ENCODE measurements at regions not wholly inside any gene's neighbourhood (a gene's known extent, or its start where the extent isn't known, plus 50 kb on each side); places are given as distances from the start of the nearest gene placed in this dataset.

DNA sequence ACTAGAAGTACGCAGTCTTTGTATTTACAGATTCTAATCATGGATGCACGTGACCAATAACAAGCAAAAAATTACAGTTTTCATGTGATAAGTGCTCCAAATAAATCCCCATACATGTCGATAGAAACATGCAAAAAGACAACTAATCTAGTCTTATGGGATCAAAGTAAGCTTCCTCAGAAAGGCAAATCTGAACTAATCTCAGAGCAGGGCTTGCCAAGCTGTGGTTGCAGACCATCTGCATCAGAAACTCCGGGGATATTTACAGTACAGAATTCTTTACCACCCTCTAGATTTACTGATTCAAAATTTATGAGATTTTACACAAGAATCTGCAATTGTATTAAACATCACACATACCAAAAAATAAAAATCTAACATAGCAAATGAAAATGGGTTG lies 1435.5 kb downstream of the MRPL39 start:
- H3K4me1 Mint-ChIP-seq: no peaks in the 10 kb centered on the region
- H3K36me3 Mint-ChIP-seq: no peaks in the 10 kb centered on the region
- H3K27me3 Mint-ChIP-seq (ENCODE audit: low read depth): no peaks in the 10 kb centered on the region
- H3K4me3 Mint-ChIP-seq: no peak overlapping the region
- TF ChIP-seq, protein P1, sequence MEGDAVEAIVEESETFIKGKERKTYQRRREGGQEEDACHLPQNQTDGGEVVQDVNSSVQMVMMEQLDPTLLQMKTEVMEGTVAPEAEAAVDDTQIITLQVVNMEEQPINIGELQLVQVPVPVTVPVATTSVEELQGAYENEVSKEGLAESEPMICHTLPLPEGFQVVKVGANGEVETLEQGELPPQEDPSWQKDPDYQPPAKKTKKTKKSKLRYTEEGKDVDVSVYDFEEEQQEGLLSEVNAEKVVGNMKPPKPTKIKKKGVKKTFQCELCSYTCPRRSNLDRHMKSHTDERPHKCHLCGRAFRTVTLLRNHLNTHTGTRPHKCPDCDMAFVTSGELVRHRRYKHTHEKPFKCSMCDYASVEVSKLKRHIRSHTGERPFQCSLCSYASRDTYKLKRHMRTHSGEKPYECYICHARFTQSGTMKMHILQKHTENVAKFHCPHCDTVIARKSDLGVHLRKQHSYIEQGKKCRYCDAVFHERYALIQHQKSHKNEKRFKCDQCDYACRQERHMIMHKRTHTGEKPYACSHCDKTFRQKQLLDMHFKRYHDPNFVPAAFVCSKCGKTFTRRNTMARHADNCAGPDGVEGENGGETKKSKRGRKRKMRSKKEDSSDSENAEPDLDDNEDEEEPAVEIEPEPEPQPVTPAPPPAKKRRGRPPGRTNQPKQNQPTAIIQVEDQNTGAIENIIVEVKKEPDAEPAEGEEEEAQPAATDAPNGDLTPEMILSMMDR (IDR thresholded peaks at IDR 0.05; ENCODE audit: unreplicated experiment): no peak
- no peak overlapping the region for H3K27ac Mint-ChIP-seq
- H3K9me3 Mint-ChIP-seq: peaks cover 46% of the 10 kb centered on the region
- DNase-seq (ENCODE audit: low spot score in 2 of 2, unreplicated experiment in 2 of 2): no peak

DNA sequence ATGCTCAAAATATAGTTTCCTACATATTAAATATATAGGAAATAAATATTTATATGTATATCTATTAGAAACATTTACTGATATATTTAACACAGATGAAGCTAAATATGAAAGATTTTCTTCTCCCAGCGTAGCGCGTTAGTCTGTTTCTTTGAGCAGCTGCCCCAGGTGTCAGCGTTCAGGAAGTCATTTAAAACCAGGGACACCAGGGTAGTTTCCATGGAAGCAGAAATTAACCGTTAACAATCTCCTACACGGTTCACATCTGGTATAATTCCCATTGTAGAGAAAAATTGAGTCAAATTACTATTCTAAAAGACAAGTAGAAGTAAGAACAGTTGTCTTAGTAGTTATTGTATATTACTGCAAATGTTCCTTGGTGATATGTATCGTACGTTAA lies 1443.7 kb downstream of the MRPL39 start:
- Mint-ChIP-seq H3K36me3 (no peaks in the 10 kb centered on the region), H3K4me1 (no peaks in the 10 kb centered on the region), H3K9me3 (peaks cover 42% of the 10 kb centered on the region), H3K27ac (no peak overlapping the region), H3K27me3 (ENCODE audit: low read depth) (no peaks in the 10 kb centered on the region), H3K4me3 (no peak overlapping the region)
- TF ChIP-seq, protein P1 (IDR thresholded peaks at IDR 0.05; ENCODE audit: unreplicated experiment): no peak
- DNase-seq (ENCODE audit: low spot score in 2 of 2, unreplicated experiment in 2 of 2): no peak

DNA sequence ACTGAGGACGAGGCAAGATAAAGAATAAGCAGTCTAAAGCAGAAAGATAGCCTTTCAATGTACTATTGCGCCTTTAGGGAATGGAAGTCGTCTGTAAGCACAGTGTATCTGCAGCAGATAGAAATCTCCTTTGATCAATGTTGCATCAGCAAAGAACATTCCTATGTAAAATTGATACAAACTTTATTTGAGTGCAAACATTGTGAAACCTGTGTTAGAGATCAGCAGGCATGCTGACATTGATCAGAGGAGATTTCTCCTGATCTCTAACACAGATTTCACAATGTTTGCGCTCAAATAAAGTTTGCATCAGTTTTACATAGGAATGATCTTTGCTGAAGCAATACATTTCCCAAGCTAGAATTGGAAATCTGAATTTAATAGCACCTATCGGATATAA lies 1446.8 kb downstream of the MRPL39 start:
- no peaks in the 10 kb centered on the region for H3K36me3 Mint-ChIP-seq
- no peaks in the 10 kb centered on the region for H3K27me3 Mint-ChIP-seq (ENCODE audit: low read depth)
- H3K4me3 Mint-ChIP-seq: no peak overlapping the region
- DNase-seq (ENCODE audit: low spot score in 2 of 2, unreplicated experiment in 2 of 2): no peak
- H3K27ac Mint-ChIP-seq: no peak overlapping the region
- TF ChIP-seq, protein P1 (IDR thresholded peaks at IDR 0.05; ENCODE audit: unreplicated experiment): no peak
- H3K9me3 Mint-ChIP-seq: peaks cover 33% of the 10 kb centered on the region
- no peaks in the 10 kb centered on the region for H3K4me1 Mint-ChIP-seq

DNA sequence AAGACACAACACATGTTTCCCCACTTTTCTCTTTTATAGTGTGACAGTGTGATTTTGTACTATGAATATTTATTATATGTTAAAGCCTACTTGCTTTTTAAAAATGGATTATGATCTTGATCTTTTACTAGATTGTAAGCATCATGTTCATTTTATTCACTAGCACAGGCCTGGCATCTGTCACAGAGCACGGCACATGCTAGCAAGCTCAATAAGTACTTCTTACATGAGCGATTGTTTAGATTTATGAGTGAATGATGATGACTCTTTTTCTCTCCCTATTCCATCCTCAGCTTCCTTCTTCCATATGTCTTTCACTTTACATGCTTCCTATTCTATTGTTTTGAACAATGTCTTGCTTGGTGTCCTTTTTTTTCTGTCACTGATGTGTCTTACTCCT lies 1454.1 kb downstream of the MRPL39 start:
- TF ChIP-seq, protein P1 (IDR thresholded peaks at IDR 0.05; ENCODE audit: unreplicated experiment): no peak
- H3K4me3 Mint-ChIP-seq: no peak overlapping the region
- H3K27ac Mint-ChIP-seq: no peak overlapping the region
- no peaks in the 10 kb centered on the region for H3K27me3 Mint-ChIP-seq (ENCODE audit: low read depth)
- H3K9me3 Mint-ChIP-seq: peaks cover 14% of the 10 kb centered on the region
- H3K36me3 Mint-ChIP-seq: no peaks in the 10 kb centered on the region
- H3K4me1 Mint-ChIP-seq: no peaks in the 10 kb centered on the region
- no peak for DNase-seq (ENCODE audit: low spot score in 2 of 2, unreplicated experiment in 2 of 2)

DNA sequence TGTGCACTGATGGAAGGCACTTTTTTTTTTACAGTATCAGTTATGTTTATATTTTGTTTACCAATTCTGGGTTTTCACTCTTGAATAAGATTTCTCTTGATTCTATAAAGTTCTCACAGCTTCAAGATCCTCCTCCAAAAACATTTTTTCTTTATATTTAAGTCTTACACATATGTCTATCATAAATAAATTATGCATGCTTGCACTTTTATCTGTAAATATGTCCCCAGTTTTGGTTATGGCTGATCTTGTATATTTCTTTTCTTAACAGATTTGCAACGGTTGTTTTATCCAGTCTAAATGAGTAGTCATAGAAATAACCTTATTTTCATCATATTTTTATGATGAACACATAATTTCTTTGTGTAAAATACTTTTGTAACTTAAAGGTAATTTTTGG lies 1456.5 kb downstream of the MRPL39 start:
- TF ChIP-seq, protein P1 (IDR thresholded peaks at IDR 0.05; ENCODE audit: unreplicated experiment): no peak
- Mint-ChIP-seq H3K36me3 (no peaks in the 10 kb centered on the region), H3K9me3 (peaks cover 17% of the 10 kb centered on the region), H3K27ac (no peak overlapping the region), H3K4me1 (no peaks in the 10 kb centered on the region), H3K4me3 (no peak overlapping the region), H3K27me3 (ENCODE audit: low read depth) (no peaks in the 10 kb centered on the region)
- no peak for DNase-seq (ENCODE audit: low spot score in 2 of 2, unreplicated experiment in 2 of 2)

DNA sequence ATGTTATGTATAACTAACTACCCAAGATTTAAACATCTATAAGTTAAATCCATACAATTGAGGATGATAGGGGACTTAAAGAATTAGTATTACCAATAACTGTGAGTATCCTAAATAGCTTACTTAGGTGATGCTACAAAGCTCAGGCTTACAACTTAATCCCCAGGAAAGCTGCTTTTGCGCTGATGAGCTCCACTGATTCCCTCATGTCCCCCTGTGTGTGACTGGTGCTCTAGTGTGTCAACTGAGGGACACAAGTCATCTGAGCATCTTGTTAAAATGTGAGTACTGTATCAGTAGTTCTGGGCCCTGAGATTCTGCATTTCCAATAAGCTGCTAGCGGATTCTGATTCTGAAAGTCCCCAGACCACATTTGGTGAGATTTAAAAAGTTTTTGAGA lies 1458.8 kb downstream of the MRPL39 start:
- TF ChIP-seq, protein P1 (IDR thresholded peaks at IDR 0.05; ENCODE audit: unreplicated experiment): no peak
- H3K9me3 Mint-ChIP-seq: peaks cover 16% of the 10 kb centered on the region
- no peak overlapping the region for H3K27ac Mint-ChIP-seq
- H3K4me1 Mint-ChIP-seq: no peaks in the 10 kb centered on the region
- H3K36me3 Mint-ChIP-seq: no peaks in the 10 kb centered on the region
- no peak overlapping the region for H3K4me3 Mint-ChIP-seq
- DNase-seq (ENCODE audit: low spot score in 2 of 2, unreplicated experiment in 2 of 2): no peak
- H3K27me3 Mint-ChIP-seq (ENCODE audit: low read depth): no peaks in the 10 kb centered on the region

Data from mesothelial cell of epicardium (in vitro differentiated cells).